AG04449 (cell line): ENCODE measurements at regions not wholly inside any gene's neighbourhood (a gene's known extent, or its start where the extent isn't known, plus 50 kb on each side); places are given as distances from the start of the nearest gene placed in this dataset.

Experiments used
- CTCF ChIA-PET: fragments of 350-600 bp; formaldehyde crosslinking; extraction: SDS; loops from one replicate; lab custom pipeline; 2021; ENCODE audit warnings: antibody characterized with exemption; lab: Yijun Ruan, JAX
- POLR2A ChIA-PET: fragments of 400-600, 350-600 bp; formaldehyde crosslinking; extraction: SDS; loops from one replicate; lab custom pipeline; 2020; ENCODE audit warnings: antibody characterized with exemption, inconsistent platforms; lab: Yijun Ruan, JAX
- DNase-seq: peaks from one replicate; pipeline ENCODE4 v3.0.0-alpha.2; 2010; ENCODE audit warnings: low read depth, low spot score
- H3K4me3 ChIP-seq: 2 replicates; pipeline ENCODE4 v1.5.1; 2011; ENCODE audit warnings: low read depth, mild to moderate bottlenecking, control low read depth, low read length
- CTCF ChIP-seq: IDR thresholded peaks from one replicate; pipeline ENCODE4 v1.5.1; 2011; ENCODE audit warnings: mild to moderate bottlenecking, moderate library complexity, low read length, control low read depth, inconsistent platforms; ENCODE audit not compliant: insufficient read depth; ENCODE audit errors: missing control alignments

DNA sequence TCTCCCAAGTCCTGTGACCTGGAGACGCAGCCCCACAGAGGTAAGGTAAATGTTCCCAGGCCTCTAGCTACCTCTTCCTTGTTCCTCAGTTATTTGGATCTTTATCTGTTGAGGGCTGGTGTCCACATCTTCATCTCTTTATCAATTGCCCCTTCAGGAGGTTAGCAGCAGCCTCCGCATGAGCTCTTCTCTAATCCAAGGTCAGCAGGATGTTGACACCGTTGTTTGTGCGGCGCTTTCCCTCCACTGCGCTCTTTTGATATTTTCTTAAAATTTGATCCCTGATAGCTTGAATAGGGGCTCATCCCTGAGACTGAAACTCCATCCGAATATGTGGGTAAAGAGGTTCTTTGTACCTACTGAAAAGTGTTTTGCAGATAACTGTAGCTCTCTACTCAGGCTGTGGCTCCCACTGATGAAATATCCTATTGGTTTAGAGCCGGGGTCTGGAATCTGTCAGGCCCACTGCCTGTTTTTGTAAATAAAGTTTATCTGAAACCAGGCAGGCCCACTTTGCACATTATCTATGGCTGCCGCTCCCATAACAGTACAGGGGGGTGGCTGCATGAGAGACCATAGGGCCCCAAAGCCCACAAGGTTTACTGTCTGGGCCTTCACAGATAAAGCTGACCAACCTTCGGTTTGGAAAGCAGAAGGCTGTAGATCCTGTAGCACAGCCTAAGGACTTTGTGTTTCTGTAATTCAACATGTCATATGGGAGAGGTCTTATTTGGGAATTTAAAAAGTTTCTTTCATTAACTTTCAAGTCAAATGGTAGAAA, 362.6 kb downstream of the QKI start:
- no peak for TF ChIP-seq CTCF
- CTCF ChIA-PET, result no interaction called here
- POLR2A ChIA-PET, result no interaction called here
- DNase-seq, result no peak
- H3K4me3 ChIP-seq, result no peak overlapping the region

DNA sequence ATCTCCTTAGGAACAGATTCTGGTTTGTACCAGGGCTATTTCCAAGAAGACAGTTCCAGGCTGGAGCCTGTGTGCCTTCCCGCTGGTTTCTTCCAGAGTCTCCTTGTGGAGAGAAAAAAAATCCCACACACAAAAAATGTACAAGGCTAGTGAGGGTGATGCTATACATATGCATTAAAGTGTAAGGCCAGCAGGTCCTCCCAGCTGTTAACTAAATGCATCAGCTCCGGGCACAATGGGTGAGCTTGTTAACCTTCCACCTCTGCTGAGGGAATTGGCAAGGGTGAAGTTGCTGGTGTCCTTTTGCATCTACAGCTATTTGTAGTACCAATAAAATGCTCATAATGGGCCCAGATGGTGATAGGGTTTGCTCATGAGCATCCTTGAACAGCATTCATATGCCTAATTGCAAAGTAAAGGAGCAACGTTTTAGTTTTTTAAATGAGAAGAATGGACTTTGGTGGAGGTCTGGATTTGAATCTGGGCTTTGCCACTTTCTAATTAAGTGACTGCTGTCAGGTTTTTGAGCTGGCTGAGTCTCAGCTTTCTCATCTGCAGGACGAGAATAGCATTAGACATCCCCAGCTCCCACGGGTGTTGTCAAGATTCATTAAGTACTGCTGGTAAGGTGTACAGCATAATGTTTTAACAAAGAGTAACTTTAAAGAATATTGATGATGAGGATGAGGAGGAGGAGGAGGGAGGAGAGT, 361.8 kb downstream of the QKI start:
- POLR2A ChIA-PET, result no interaction called here
- TF ChIP-seq CTCF, result no peak
- CTCF ChIA-PET, result no interaction called here
- DNase-seq, result no peak
- no peak overlapping the region for H3K4me3 ChIP-seq

DNA sequence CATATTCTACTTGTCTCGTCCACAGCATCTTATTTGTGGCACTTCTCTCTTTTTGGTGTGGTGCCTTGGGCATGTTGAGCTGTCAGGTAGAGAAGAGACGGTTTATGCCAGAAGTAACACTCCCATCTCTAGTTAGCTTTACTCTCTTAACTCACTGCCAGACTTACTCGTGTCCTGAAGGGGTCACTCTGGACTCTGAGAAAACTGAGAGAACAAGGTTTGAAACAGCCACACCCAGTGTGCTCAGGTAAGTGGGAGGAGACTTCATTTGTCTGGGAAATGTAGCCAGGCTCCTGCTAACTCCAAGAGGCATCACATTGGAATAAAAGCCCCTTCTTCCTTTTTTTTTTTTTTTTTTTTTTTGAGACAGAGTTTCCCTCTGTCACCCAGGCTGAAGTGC, 360.8 kb downstream of the QKI start:
- no peak overlapping the region for H3K4me3 ChIP-seq
- TF ChIP-seq CTCF, result no peak
- ChIA-PET CTCF (no interaction called here), POLR2A (no interaction called here)
- no peak for DNase-seq

DNA sequence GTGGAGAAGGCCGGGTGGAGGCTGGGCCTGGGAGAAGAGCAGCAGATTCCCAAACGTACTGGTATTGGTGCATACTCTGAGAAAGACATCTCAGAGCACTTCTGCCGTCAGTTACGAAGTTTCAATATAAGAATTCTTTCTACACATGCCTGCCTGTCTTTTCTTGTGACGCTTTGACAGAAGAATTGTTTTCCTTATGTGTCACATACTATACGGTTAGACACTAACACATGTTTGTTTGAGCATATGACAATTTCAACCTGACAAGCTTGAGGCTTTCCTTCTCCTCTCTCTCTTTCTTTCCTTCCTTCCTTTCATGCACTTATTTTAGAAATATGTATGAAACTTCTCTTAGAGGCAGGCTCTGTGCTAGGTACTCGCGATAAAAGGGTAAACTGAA, 360.0 kb downstream of the QKI start:
- DNase-seq, result no peak
- CTCF ChIA-PET, result no interaction called here
- POLR2A ChIA-PET, result no interaction called here
- TF ChIP-seq CTCF, result no peak
- no peak overlapping the region for H3K4me3 ChIP-seq

- no peak overlapping the region for H3K4me3 ChIP-seq
- ChIA-PET CTCF (no interaction called here), POLR2A (no interaction called here)
- DNase-seq, result no peak
- no peak for TF ChIP-seq CTCF
Observed at GRCh38 chr6:163773646-163774045, 359.1 kb downstream of the QKI start.

GRCh38 chr6:163772701-163773100, 358.2 kb downstream of the QKI start:
- ChIA-PET POLR2A (no interaction called here), CTCF (no interaction called here)
- TF ChIP-seq CTCF, result no peak
- no peak overlapping the region for H3K4me3 ChIP-seq
- DNase-seq, result no peak
